IPS-15b (cell line): ENCODE measurements at regions not wholly inside any gene's neighbourhood (a gene's known extent, or its start where the extent isn't known, plus 50 kb on each side); places are given as distances from the start of the nearest gene placed in this dataset.

Experiments
- H3K27me3 ChIP-seq: one replicate; pipeline ENCODE4 v1.6.1; 2013; ENCODE audit warnings: low read length; ENCODE audit not compliant: control insufficient read depth, insufficient read depth
- H3K36me3 ChIP-seq: one replicate; pipeline ENCODE4 v1.6.1; 2013; ENCODE audit warnings: low read length; ENCODE audit not compliant: control insufficient read depth, insufficient read depth
- H3K4me1 ChIP-seq: one replicate; pipeline ENCODE4 v1.6.1; 2013; ENCODE audit warnings: mild to moderate bottlenecking, low read length; ENCODE audit not compliant: control insufficient read depth, insufficient read depth
- H3K4me3 ChIP-seq: one replicate; pipeline ENCODE4 v1.5.1; 2013; ENCODE audit warnings: low read depth, low read length
- H3K9ac ChIP-seq: one replicate; pipeline ENCODE4 v1.6.1; 2013; ENCODE audit warnings: low read depth, mild to moderate bottlenecking, low read length
- H3K9me3 ChIP-seq: one replicate; pipeline ENCODE4 v1.6.1; 2013; ENCODE audit warnings: mild to moderate bottlenecking, low read length; ENCODE audit not compliant: control insufficient read depth, insufficient read depth

DNA sequence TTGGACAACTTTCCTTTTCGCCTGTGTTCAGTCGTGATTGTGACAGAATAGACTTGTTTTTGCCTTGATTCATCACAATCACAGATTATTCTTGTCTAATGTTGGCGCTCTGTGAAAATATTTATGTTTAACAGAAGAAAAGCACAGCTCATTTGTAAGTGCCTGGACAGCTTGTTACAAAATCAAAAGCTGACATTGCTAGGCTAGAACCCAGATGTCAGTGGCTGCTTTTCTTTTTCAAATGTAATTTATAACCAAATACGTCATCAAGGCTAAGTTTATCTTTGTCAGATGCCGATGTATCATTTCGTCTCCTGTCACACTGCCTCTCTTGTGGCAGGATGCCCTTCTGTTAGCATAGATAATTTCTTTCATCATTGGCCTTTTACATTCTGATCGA is 1227.3 kb downstream of the PLA2G4A start:
- no peaks in the 10 kb centered on the region for H3K9me3 ChIP-seq
- no peak overlapping the region for H3K4me3 ChIP-seq
- H3K4me1 ChIP-seq, result no peaks in the 10 kb centered on the region
- H3K36me3 ChIP-seq, result no peaks in the 10 kb centered on the region
- H3K9ac ChIP-seq, result no peak overlapping the region
- H3K27me3 ChIP-seq, result no peaks in the 10 kb centered on the region

DNA sequence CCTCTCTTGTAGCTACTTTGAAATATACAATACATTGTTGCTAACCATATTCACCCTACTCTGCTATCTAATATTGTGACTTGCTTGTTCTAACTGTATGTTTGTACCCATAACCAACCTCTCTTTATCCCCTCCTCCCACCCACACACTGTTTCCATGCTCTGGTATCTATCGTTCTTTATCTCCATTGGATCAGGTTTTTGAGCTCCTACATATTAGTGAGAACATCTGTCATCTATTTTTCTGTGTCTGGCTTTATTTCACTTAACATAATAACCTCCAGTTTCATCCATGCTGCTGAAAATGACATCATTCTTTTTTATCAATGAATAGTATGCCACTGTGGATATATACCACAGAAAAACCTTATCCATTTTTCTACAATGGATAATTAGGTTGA is 1230.1 kb downstream of the PLA2G4A start:
- H3K4me1 ChIP-seq, result no peaks in the 10 kb centered on the region
- H3K36me3 ChIP-seq, result no peaks in the 10 kb centered on the region
- no peak overlapping the region for H3K4me3 ChIP-seq
- H3K9me3 ChIP-seq, result no peaks in the 10 kb centered on the region
- no peaks in the 10 kb centered on the region for H3K27me3 ChIP-seq
- no peak overlapping the region for H3K9ac ChIP-seq

DNA sequence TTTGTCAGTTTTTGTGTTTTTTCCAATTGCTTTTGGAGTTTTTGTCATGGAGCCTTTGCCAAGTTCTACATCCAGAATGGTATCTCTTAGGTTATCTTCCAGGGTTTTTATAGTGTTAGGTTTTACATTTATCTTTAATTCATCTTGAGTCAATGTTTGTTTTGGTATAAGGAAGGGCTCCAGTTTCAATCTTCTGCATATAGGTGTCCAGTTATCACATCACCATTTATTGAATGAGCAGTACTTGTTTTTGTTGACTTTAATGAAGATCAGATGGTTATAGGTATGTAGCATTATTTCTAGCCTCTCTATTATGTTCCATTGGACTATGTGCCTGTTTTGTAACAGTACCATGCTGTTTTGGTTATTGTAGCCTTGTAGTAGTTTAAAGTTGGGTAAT is 1233.1 kb downstream of the PLA2G4A start:
- H3K4me1 ChIP-seq, result no peaks in the 10 kb centered on the region
- H3K4me3 ChIP-seq, result no peak overlapping the region
- no peak overlapping the region for H3K9ac ChIP-seq
- H3K27me3 ChIP-seq, result no peaks in the 10 kb centered on the region
- no peaks in the 10 kb centered on the region for H3K36me3 ChIP-seq
- H3K9me3 ChIP-seq, result no peaks in the 10 kb centered on the region

- Histone ChIP-seq H3K4me3 (no peak overlapping the region), H3K36me3 (no peaks in the 10 kb centered on the region), H3K27me3 (no peaks in the 10 kb centered on the region), H3K9me3 (no peaks in the 10 kb centered on the region), H3K9ac (no peak overlapping the region), H3K4me1 (no peaks in the 10 kb centered on the region)
These were observed 1233.7 kb downstream of the PLA2G4A start for GRCh38 chr1:188062456-188062855.

- Histone ChIP-seq H3K4me1 (no peaks in the 10 kb centered on the region), H3K27me3 (no peaks in the 10 kb centered on the region), H3K4me3 (no peak overlapping the region), H3K9me3 (no peaks in the 10 kb centered on the region), H3K36me3 (no peaks in the 10 kb centered on the region), H3K9ac (no peak overlapping the region)
These were observed 1237.2 kb downstream of the PLA2G4A start for GRCh38 chr1:188065917-188066316.

- no peak overlapping the region for H3K9ac ChIP-seq
- no peak overlapping the region for H3K4me3 ChIP-seq
- no peaks in the 10 kb centered on the region for H3K9me3 ChIP-seq
- H3K4me1 ChIP-seq, result no peaks in the 10 kb centered on the region
- no peaks in the 10 kb centered on the region for H3K27me3 ChIP-seq
- H3K36me3 ChIP-seq, result no peaks in the 10 kb centered on the region
These were observed 1242.1 kb downstream of the PLA2G4A start for GRCh38 chr1:188070848-188071247.

DNA sequence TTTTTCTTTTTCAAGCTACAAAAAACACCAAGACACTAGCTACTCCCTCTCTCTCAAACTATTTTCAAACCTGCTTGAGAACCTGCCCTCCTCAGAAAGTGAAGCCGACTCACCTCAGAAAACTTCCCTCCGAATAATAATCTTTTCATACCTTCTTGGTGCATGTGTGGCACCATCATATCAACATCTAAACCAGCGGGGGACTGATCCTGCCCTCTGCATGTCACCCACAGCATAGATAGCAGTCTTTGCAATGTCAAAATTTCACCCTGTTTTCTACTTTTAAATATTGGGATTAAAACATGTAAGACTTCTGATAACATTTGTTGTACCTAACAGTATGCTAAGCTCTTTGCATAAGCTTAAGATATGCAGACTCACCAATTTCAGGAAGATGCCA is 1260.3 kb downstream of the PLA2G4A start:
- no peaks in the 10 kb centered on the region for H3K36me3 ChIP-seq
- H3K27me3 ChIP-seq, result no peaks in the 10 kb centered on the region
- H3K9me3 ChIP-seq, result no peaks in the 10 kb centered on the region
- H3K4me1 ChIP-seq, result peaks cover 12% of the 10 kb centered on the region
- H3K4me3 ChIP-seq, result no peak overlapping the region
- no peak overlapping the region for H3K9ac ChIP-seq

DNA sequence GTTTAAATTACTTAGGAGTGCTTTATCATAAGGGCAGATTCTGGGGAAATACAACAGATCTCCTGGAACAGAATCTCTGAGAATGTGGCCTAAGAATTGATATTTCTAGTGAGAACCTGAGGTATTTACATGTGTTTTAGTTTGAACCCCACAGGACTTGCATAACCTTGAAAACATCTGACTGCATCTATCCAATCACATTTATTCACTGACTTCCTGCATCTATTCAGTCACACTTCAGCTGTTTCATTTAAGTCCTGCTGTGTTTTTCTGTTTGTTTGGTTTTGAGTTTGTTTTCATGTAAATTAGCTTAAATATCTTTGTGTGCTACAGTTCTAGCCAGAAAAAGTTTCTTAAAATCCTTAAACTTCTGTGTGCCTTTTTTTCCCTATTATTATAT is 1260.7 kb downstream of the PLA2G4A start:
- Histone ChIP-seq H3K36me3 (no peaks in the 10 kb centered on the region), H3K9ac (no peak overlapping the region), H3K4me1 (peaks cover 12% of the 10 kb centered on the region), H3K4me3 (no peak overlapping the region), H3K27me3 (no peaks in the 10 kb centered on the region), H3K9me3 (no peaks in the 10 kb centered on the region)

- Histone ChIP-seq H3K9me3 (no peaks in the 10 kb centered on the region), H3K4me3 (no peak overlapping the region), H3K4me1 (peaks cover 3% of the 10 kb centered on the region)
These were observed 1267.8 kb downstream of the PLA2G4A start for GRCh38 chr1:188096521-188096920.

DNA sequence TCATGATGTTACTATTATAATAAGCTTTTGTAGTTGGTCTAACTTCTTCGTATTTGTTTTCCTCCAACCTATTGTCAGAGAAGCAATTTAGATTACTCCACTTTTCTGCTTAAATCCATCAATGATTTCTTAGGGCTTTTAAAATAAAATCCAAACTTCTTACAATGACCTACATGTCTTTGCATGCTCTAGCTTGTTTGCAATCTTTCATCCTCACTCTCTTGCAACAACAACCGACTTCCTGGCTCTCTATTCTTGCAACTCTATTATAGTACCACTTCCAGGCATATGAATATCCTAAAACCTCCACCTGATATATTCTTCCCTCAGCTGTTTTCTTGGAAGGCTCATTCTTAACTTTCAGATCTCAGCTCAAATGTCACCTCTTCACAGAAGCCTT is 1288.7 kb downstream of the PLA2G4A start:
- H3K4me1 ChIP-seq, result no peaks in the 10 kb centered on the region
- no peaks in the 10 kb centered on the region for H3K27me3 ChIP-seq
- H3K4me3 ChIP-seq, result no peak overlapping the region
- H3K9me3 ChIP-seq, result no peaks in the 10 kb centered on the region
- H3K36me3 ChIP-seq, result no peaks in the 10 kb centered on the region
- no peak overlapping the region for H3K9ac ChIP-seq

More at GRCh38 chr1:188096521-188096920, 1267.8 kb downstream of the PLA2G4A start:
- Histone ChIP-seq H3K36me3 (no peaks in the 10 kb centered on the region), H3K27me3 (no peaks in the 10 kb centered on the region), H3K9ac (no peak overlapping the region)

DNA sequence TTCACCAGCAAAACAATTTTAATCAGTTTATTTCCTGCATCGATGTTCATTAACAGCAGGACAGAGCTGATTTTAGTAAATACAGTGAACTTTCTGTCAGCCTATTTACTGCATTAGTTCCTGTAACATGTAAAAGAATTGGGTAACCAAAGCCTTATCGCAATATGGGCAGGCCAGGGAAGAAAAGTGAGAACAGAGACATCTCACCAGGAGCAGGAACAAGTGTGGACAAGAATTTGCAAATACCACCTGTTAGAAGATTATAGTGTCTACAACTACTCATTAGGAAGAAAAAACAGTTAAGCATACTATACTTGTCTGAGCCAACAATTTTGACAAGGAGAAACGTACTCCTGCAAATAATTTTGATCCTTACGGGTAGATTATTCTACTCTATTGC is 1293.9 kb downstream of the PLA2G4A start:
- H3K9ac ChIP-seq, result no peak overlapping the region
- no peaks in the 10 kb centered on the region for H3K36me3 ChIP-seq
- no peaks in the 10 kb centered on the region for H3K9me3 ChIP-seq
- H3K27me3 ChIP-seq, result no peaks in the 10 kb centered on the region
- no peaks in the 10 kb centered on the region for H3K4me1 ChIP-seq
- H3K4me3 ChIP-seq, result no peak overlapping the region

DNA sequence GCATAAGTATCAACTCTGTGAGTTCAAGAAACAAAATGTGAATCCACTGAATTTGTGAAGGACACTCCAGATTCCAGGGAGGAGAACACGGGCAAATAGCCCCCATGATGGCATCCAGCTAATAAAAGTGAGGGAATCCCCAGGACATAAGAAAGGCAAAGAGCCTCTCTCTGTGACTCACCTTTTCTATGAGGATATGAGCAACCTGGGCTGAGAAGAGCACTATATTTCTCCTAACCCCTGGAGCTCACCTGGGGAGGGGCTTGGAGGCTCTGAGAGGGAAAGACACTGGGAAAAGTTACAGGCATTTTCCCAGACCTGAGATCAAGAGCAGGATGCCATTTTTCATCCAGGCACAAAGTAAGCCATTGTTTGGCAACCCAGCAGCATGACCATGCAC is 1298.8 kb downstream of the PLA2G4A start:
- Histone ChIP-seq H3K36me3 (no peaks in the 10 kb centered on the region), H3K9ac (no peak overlapping the region), H3K27me3 (no peaks in the 10 kb centered on the region), H3K9me3 (no peaks in the 10 kb centered on the region), H3K4me3 (no peak overlapping the region), H3K4me1 (no peaks in the 10 kb centered on the region)

DNA sequence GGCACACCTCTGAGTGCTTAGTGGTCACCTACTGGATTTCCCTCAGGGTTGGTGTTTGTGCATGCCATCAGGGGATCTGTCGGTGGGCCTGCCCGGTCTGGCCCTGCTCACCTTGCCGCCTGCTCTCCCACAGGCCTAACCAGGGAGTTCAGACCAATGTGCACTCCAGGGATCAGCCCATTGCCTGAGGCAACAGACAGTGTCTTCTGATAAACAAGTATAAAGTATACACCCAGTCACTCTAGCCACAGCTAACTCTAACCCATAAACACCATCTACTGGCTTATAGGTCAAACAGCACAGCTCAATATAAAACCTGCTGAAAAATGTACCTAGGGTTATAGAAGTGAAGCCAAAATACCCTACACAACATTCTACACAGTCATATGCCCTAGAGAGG is 1300.0 kb downstream of the PLA2G4A start:
- no peak overlapping the region for H3K9ac ChIP-seq

More for the DNA sequence above, 1300.0 kb downstream of the PLA2G4A start:
- Histone ChIP-seq H3K36me3 (no peaks in the 10 kb centered on the region), H3K4me3 (no peak overlapping the region), H3K27me3 (no peaks in the 10 kb centered on the region), H3K4me1 (no peaks in the 10 kb centered on the region), H3K9me3 (no peaks in the 10 kb centered on the region)
